ENCODE measurements at regions not wholly inside any gene's neighbourhood (a gene's known extent, or its start where the extent isn't known, plus 50 kb on each side); places are given as distances from the start of the nearest gene placed in this dataset.

- no peak for DNase-seq
Measured at GRCh38 chr10:57300718-57301117, 939.7 kb upstream of the ZWINT start.

- DNase-seq: no peak
Measured at GRCh38 chr10:57294698-57295097, 933.6 kb upstream of the ZWINT start.

GRCh38 chr10:57288754-57289153, 927.7 kb upstream of the ZWINT start:
- DNase-seq: no peak

GRCh38 chr10:57262892-57263291, 901.8 kb upstream of the ZWINT start:
- DNase-seq: no peak

- DNase-seq: no peak
Measured at GRCh38 chr10:57260175-57260574, 899.1 kb upstream of the ZWINT start.

GRCh38 chr10:57249615-57250281, 888.7 kb upstream of the ZWINT start:
- DNase-seq: no peak

- DNase-seq: no peak
Measured at GRCh38 chr10:57247271-57247670, 886.2 kb upstream of the ZWINT start.

- no peak for DNase-seq
Measured at GRCh38 chr10:57225920-57226319, 864.9 kb upstream of the ZWINT start.

- no peak for DNase-seq
Measured at GRCh38 chr10:57224811-57225210, 863.8 kb upstream of the ZWINT start.

GRCh38 chr10:57222603-57223002, 861.5 kb upstream of the ZWINT start:
- no peak for DNase-seq

GRCh38 chr10:57222129-57222528, 861.1 kb upstream of the ZWINT start:
- peak in 1 of 2 experiments; percentile 6 for DNase-seq

- DNase-seq: no peak
Measured at GRCh38 chr10:57221674-57222073, 860.6 kb upstream of the ZWINT start.

GRCh38 chr10:57218382-57218781, 857.3 kb upstream of the ZWINT start:
- no peak for DNase-seq

- DNase-seq: no peak
Measured at GRCh38 chr10:57202356-57202755, 841.3 kb upstream of the ZWINT start.

GRCh38 chr10:57188846-57189245, 827.8 kb upstream of the ZWINT start:
- DNase-seq: no peak

GRCh38 chr10:57186201-57186600, 825.1 kb upstream of the ZWINT start:
- no peak for DNase-seq

GRCh38 chr10:57169597-57169996, 808.5 kb upstream of the ZWINT start:
- peak; percentile 0 to 49 for DNase-seq

GRCh38 chr10:57168611-57169240, 807.7 kb upstream of the ZWINT start:
- no peak for DNase-seq

GRCh38 chr10:57165671-57166070, 804.6 kb upstream of the ZWINT start:
- DNase-seq: no peak

- DNase-seq: no peak
Measured at GRCh38 chr10:57162231-57162630, 801.2 kb upstream of the ZWINT start.

GRCh38 chr10:57161157-57161556, 800.1 kb upstream of the ZWINT start:
- DNase-seq: no peak

GRCh38 chr10:57145548-57145947, 784.5 kb upstream of the ZWINT start:
- DNase-seq: no peak

GRCh38 chr10:57142925-57143576, 782.0 kb upstream of the ZWINT start:
- DNase-seq: no peak

GRCh38 chr10:57141708-57142107, 780.6 kb upstream of the ZWINT start:
- DNase-seq: no peak
